NCI-H460 (cell line): ENCODE measurements at regions not wholly inside any gene's neighbourhood (a gene's known extent, or its start where the extent isn't known, plus 50 kb on each side); places are given as distances from the start of the nearest gene placed in this dataset.

Source experiments
- DNase-seq: peaks from one replicate; pipeline ENCODE4 v3.0.0-alpha.2; 2016; ENCODE audit warnings: low read depth; ENCODE audit errors: extremely low read depth

DNA sequence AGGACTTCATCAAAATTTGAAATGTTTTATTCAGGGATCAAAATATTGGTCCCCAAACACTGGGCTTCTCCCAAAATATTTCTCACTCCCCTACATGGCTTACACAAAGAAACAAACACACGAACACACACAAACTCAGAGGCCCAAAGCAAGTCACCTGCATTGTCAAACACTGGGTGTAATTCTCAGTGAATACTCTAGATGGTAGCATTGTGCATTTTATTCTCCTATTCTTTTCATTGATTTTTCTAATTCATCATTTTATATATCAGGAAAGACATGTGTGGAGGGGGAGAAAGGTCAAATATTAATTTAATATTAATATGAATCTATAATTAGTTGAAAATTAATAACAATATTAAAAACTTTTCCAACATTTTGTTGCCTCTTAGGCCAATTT lies 72.3 kb upstream of the TNMD start:
- DNase-seq, result peak; percentile 18

DNA sequence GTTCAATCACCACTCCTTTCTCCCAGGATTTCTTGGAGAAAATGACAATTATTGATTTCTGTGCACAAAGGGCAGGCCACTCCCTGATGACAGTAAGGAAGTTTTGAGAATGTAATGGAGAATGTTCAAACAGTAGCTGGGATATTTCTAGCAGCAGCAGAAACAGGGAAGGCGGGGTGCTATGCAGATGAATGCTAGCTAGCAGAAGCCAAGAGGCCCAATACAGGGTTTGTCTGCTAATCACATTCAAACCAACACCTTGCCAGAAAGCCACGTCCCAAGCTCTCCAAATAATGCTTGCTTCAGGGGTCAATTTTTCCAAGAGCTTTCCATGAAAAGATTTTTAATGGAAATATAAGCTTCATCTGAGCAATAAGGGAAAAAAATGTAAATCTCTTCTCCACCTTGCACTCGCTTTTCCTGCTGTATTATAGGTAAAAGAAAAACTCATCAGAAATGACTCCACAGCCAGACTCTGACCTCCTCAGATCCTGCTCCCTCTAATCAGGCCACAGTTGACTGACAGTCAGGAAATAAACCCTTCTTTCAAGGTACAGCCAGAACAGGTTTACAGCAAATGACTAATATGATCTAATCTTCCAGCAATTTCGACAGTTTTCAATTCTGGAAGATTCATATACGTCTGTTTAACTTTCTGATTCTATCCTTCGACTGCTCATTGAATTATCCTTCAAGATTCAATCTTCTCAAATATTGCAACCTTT lies 84.7 kb upstream of the PCDH19 start:
- DNase-seq, result no peak

DNA sequence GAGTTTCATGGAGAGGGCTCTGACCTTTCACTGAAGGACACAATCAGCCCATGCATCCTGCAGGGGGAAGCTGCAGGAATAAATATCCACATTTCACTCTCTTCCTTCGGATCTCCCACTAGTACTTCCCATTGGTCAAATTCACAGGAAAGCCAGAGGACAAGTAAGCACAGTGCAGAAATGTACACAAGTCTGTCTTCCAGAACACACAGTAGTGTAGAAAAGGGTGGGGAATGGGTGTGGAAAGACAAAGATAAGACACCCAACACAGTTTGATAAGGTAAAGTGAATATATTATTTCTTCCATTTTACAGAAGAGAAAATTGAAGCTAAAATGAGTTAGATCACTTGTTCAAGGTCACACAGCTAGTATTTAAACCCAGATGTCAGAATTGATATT lies 81.1 kb upstream of the PCDH19 start:
- no peak for DNase-seq

DNA sequence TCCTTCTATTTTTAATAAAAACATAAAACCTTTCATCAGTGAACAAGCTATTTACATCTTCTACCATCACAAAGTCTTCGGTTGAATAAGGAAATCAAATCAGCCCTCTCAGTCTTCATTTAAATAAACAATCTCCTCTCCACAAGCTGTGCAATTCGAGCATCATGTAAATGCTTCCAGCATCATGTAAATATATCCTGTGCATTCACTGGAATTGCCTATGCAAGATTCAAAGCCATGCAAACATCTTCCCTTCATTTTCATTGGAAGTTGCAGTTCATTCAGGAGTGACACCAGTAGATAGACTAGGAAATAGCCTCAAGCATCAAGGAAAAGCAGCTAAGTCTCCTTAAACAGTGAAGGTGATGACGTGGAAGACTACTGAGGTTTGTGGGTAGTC lies 77.7 kb upstream of the PCDH19 start:
- DNase-seq, result no peak

DNA sequence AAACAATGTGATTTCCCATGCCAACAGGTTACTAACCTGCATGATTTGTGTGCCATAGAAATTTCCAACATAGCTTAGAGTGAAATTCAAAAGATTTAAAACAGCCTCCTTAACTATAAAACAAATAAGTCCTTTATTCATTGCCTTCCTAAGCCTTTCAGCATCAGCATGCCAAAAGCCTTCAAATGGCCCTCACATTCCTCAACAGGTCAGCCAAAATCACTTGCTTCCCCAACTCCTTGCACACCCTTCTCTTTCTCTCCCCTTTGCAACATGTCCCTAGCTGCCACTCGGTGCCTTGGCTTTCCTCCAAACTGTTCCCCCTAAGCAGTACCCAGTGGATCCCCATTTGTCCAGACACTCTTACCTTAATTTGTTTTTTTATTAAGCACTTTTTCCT lies 74.9 kb upstream of the PCDH19 start:
- no peak for DNase-seq

DNA sequence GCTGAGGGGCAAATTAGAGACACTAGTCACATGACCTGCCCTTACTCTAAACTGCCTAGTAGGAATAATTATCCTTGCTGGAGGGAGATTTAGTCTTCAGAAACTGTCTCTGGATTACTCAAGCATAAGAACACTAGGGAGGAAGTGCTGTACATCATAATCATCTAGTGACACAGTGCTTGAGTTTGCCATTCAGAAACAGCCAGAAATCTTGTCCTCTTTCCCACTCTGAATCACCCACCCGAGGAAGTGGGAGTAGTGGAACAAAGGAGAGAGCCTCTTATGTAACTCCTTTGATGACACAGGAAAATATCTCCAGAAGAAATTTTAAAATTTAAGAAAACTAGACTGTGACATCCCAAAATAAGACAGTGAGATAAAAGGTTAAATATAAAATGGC lies 69.3 kb upstream of the PCDH19 start:
- no peak for DNase-seq

DNA sequence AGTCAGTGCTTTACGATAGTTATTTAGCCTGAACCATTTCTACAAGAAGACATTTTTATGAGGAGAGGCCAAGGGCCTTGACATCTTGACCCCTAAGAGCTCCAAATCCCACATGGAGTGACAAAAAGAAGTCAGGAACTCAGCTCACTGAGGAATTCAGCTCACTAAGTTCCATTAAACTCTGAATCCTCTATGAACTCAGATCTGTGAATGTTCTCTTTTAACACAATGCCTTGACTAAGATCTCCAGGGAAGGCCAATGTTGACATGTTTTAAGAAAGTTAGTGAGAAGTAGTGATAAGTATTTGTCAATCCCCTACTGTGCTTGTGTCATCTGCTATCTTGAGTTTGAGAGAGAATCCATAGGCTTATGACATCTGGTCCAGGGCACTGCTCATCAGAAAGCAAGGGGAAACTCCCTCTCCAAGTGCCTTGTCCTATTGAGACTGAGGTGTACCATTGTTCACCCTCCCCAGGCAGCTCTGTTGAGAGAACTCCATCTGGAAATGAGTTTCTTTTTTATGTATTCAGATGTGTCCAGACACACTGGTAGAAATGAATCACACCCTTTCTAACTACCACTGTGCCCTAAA lies 68.7 kb upstream of the PCDH19 start:
- no peak for DNase-seq

DNA sequence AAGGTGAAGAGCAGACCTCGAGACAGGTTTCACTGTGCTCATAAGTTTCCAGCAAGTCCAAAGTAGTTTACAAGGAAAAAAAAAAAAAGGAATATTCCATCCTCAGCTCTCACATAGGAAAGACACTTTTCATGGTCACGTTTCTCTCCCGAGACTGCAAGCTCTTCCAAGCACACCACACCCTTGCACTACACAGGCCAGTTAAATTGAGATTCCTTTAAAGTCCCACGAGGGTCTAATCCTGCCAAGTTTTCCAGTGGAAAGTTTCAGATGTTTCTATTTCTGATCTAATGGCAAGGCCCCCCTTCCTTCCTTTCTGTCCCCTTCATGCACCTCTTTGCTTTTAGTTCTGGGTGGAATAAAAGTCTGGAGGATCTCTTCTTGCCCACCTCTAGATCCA lies 67.9 kb upstream of the PCDH19 start:
- no peak for DNase-seq

DNA sequence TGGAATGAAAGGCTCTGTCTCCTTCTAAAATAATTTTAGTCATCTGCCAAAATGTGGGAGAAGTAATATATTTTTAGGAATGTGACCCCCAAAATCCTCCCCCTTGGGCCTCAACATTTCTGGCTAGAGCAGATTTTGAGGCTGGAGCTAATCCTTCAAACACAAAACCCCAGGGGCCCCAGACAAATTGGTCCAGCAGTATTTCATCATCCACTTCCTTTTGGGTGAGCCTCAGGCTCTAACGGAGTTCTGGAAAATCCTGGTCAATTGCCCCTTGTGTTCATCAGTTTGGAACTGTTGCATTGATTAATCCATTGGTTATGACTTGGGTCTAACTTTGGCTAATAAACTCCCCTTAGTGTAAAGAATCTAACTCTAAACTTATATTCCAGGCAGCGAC lies 67.4 kb upstream of the PCDH19 start:
- no peak for DNase-seq
